Gastroesophageal sphincter (tissue), 3 donors: ENCODE measurements at regions not wholly inside any gene's neighbourhood (a gene's known extent, or its start where the extent isn't known, plus 50 kb on each side); places are given as distances from the start of the nearest gene placed in this dataset.

Source experiments
- CTCF ChIP-seq, 4 experiments: fragments of 200-600 bp in 2 of 4; fragments of 450-650 bp in 2 of 4; sonication (generic) in 1 of 4; IDR thresholded peaks; one replicate each; pipeline ENCODE4 v1.5.1; 2017 to 2019; ENCODE audit warnings: antibody characterized with exemption in 4 of 4, mild to moderate bottlenecking in 2 of 4, moderate library complexity in 2 of 4
- POLR2AphosphoS5 ChIP-seq: sonication (generic); formaldehyde crosslinking; IDR thresholded peaks from one replicate; pipeline ENCODE4 v1.6.1; 2017; ENCODE audit warnings: antibody characterized with exemption

GRCh38 chr1:214957330-214958137 is 125.0 kb upstream of the KCNK2 start:
- TF ChIP-seq POLR2AphosphoS5 = no peak
- no peak for TF ChIP-seq CTCF (IDR thresholded peaks at IDR 0.05)
